ENCODE measurements at regions not wholly inside any gene's neighbourhood (a gene's known extent, or its start where the extent isn't known, plus 50 kb on each side); places are given as distances from the start of the nearest gene placed in this dataset.
"Not testable (repeated sequence)": the region's sequence is repeated elsewhere in the genome, so short reads cannot be mapped to it uniquely, and the experiment has no call there.

DNA sequence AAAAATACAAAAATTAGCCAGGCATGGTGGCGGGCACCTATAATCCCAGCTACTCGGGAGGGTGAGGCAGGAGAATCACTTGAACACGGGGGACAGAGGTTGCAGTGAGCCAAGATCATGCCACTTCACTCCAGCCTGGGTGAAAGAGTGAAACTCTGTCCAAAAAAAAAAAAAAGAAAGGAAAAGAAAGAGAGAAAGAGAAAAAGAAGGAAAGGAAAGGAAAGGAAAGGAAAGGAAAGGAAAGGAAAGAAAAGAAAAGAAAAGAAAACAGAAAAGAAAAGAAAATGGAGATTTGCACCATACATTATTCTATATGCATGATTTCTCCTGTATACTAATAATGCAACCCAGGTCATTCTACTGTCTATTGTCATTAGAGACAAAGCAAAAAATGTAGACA, 421.5 kb downstream of the PCDH19 start:
- not testable (repeated sequence) for H3K9me3 Mint-ChIP-seq; H3K4me3 Mint-ChIP-seq; H3K4me1 Mint-ChIP-seq (ENCODE audit: unreplicated experiment); H3K27ac Mint-ChIP-seq; DNase-seq (ENCODE audit: extremely low spot score, unreplicated experiment); H3K27me3 Mint-ChIP-seq; H3K36me3 Mint-ChIP-seq

- H3K4me3 Mint-ChIP-seq, result no peak overlapping the region
- no peaks in the 10 kb centered on the region for H3K4me1 Mint-ChIP-seq (ENCODE audit: unreplicated experiment)
- no peak for DNase-seq (ENCODE audit: extremely low spot score, unreplicated experiment)
These were observed 436.4 kb downstream of the PCDH19 start for GRCh38 chrX:99973572-99974226.

GRCh38 chrX:99939883-99940232, 470.2 kb downstream of the PCDH19 start:
- TF ChIP-seq CTCF (conservative IDR thresholded peaks at IDR 0.05), result no peak
- no peak overlapping the region for H3K27ac Mint-ChIP-seq
- no peaks in the 10 kb centered on the region for H3K4me1 Mint-ChIP-seq (ENCODE audit: unreplicated experiment)
- H3K27me3 Mint-ChIP-seq, result peaks cover 23% of the 10 kb centered on the region
- H3K4me3 Mint-ChIP-seq, result no peak overlapping the region
- H3K9me3 Mint-ChIP-seq, result no peaks in the 10 kb centered on the region
- H3K36me3 Mint-ChIP-seq, result no peaks in the 10 kb centered on the region
- DNase-seq (ENCODE audit: extremely low spot score, unreplicated experiment), result no peak

More at GRCh38 chrX:99973572-99974226, 436.4 kb downstream of the PCDH19 start:
- Mint-ChIP-seq H3K27ac (no peak overlapping the region), H3K9me3 (no peaks in the 10 kb centered on the region), H3K36me3 (no peaks in the 10 kb centered on the region), H3K27me3 (no peaks in the 10 kb centered on the region)
- TF ChIP-seq CTCF (conservative IDR thresholded peaks at IDR 0.05), result no peak

- H3K4me3 Mint-ChIP-seq, result not testable (repeated sequence)
These were observed 470.7 kb downstream of the PCDH19 start for GRCh38 chrX:99939206-99939882.

DNA sequence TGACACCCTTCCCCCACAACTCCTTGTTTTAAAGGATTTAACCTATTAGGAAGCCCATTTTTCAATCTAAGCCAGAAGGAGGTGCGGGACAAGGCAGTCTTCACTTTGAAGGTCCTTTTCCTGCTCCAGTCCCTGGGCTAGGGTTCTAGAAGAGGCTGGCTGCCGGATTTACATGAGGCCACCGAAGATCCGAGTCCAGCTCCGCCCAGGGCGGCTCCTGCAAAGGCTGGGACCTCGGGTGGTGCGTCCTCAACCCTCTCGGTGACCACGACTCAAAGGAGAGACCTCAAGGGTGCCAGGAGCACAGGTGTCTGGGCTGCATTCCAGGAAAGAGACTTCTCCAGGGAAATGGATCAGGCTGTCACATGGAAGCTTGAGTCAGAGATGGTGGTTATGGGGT, 471.6 kb downstream of the PCDH19 start:
- Mint-ChIP-seq H3K4me1 (ENCODE audit: unreplicated experiment) (no peaks in the 10 kb centered on the region), H3K27ac (no peak overlapping the region), H3K9me3 (no peaks in the 10 kb centered on the region), H3K27me3 (peaks cover 15% of the 10 kb centered on the region), H3K4me3 (no peak overlapping the region), H3K36me3 (no peaks in the 10 kb centered on the region)
- TF ChIP-seq CTCF (conservative IDR thresholded peaks at IDR 0.05), result no peak
- no peak for DNase-seq (ENCODE audit: extremely low spot score, unreplicated experiment)

More at GRCh38 chrX:99939206-99939882, 470.7 kb downstream of the PCDH19 start:
- H3K27ac Mint-ChIP-seq; H3K36me3 Mint-ChIP-seq; DNase-seq (ENCODE audit: extremely low spot score, unreplicated experiment); H3K4me1 Mint-ChIP-seq (ENCODE audit: unreplicated experiment); H3K9me3 Mint-ChIP-seq: not testable (repeated sequence)
- peaks cover 19% of the 10 kb centered on the region for H3K27me3 Mint-ChIP-seq

- no peak for DNase-seq (ENCODE audit: extremely low spot score, unreplicated experiment)
- Mint-ChIP-seq H3K4me3 (no peak overlapping the region), H3K4me1 (ENCODE audit: unreplicated experiment) (no peaks in the 10 kb centered on the region), H3K27me3 (peaks cover 11% of the 10 kb centered on the region), H3K36me3 (no peaks in the 10 kb centered on the region), H3K27ac (no peak overlapping the region), H3K9me3 (no peaks in the 10 kb centered on the region)
- TF ChIP-seq CTCF (conservative IDR thresholded peaks at IDR 0.05), result no peak
These were observed 476.2 kb downstream of the PCDH19 start for GRCh38 chrX:99933865-99934264.
